ENCODE measurements at regions not wholly inside any gene's neighbourhood (a gene's known extent, or its start where the extent isn't known, plus 50 kb on each side); places are given as distances from the start of the nearest gene placed in this dataset.
"Not testable (repeated sequence)": the region's sequence is repeated elsewhere in the genome, so short reads cannot be mapped to it uniquely, and the experiment has no call there.

DNA sequence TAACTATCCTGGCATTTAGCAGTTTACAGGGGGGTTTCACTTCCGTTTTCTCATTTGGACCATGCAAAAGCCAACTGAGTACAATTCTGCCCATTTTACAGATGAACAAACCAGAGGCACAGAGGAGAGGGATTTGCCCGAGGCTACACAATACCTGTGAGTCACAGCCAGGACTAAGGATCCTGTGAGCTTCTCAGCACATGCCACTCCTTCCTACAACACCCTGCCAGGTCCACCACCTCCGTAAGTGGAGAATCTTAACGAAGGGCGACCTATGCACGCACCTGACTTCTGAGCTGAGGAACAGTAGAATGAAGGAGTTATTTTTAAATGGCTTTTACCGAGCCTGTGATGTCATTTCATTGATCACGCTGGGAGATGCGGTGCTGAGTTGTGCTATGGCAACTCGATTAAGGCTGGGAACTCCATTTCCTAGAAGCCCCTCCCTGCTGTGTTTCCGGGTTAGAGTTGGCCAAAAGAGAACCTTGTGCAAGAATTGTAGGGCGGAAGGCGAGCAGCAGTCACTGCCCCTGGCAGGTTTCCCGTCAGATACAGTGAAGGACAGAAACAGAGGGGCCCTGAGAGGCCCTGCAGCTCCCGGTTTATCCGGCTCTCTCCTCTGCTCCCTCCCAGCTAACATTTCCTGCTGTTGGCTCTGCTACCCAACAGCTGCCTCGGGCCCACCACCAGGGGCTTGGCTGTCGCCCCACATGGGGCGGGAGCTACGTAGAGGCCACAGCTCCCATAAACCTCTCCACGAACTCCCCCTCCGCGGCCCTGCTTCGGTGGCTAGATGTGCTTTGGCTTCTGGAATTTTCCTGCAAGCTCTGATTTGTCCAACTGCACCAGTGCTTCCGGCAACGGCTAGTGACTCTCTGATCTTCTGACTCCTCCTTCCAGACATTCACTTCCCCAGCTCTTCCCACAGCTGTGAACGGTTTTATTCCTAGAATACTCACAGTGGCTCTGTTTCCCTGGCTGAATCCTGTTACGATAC lies 75.1 kb upstream of the USP9X start:
- DNase-seq, result no peak

DNA sequence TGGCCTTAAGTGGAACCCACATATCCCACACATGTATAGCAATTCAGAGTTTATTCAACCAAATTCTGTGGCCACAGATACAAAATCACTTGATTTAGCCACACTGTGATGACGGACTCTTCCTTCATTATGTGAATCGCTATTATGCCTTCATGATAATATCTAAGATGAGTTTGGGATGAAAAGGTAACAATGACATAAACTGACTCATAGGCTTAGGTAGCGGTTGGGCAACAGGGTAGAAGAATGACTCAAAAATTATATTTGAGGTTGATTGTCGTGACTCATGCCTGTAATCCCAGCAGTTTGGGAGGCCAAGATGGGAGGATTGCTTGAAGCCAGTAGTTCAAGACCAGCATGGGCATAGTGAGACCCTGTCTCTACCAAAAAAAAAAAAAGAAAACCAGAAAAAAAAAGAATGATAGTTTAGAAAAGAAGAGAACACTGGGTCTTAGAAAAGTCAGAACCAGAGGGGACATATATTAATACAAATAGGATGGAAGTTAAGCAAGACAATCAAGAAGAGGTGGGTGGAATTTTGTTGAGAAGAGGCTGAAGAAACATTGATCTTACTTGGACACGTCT lies 70.4 kb upstream of the USP9X start:
- no peak for DNase-seq

DNA sequence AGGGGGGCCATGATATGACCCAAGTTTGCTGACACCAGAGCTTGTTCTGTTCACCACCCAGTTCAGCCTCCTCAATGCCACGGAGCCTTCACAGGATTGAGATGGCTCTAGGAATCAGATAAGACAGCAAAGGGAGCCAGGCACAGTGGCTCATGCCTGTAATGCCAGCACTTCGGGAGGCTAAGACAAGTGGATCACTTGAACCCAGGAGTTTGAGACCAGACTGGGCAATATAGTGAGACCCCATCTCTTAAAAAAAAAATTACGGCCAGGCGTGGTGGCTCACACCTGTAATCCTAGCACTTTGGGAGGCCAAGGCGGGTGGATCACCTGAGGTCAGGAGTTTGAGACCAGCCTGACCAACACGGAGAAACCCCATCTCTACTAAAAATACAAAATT lies 67.5 kb upstream of the USP9X start:
- DNase-seq, result not testable (repeated sequence)

DNA sequence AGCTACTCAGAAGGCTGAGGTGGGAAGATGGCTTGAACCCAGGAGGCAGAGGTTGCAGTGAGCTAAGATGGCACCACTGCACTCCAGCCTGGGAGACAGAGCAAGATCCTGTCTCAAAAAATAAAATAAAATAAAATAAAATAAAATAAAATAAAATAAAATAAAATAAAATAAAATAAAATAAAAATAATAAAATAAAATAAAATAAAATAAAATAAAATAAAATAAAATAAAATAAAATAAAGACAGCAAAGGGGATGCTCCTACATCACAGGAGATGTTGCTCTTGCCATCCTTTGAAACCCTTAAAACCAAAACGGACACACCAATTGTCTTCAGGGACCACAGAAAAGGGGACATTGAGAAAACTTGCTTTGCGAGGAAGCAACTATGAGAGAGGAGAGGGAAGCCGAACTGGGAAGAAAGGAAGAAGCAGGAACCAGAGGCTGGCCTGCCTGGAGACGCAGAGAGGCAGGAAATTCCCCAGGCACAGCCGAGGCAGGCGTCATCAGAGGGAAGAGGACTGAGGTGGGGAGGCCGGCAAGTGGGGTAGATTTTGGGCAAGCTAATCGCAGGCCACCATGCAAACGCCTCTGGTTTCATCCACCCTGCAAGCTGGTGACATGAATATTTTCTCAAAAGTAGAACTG lies 66.7 kb upstream of the USP9X start:
- DNase-seq, result not testable (repeated sequence)

DNA sequence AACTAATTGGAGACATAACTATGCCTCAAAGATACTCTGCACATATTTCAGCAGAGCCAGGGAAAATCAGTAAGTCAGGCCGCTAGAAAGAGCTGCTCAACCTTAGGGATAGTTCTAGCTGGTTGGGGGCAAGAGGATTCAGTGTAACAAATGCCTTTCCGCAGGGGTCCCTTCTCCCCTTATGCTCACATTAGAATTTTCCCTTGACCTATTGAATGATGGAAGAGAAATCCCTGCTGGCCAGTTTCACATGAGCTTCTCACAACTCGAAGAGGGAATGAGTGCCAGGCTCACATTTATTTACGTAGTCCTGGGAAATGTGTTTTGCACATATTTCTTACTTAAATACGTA lies 66.2 kb upstream of the USP9X start:
- DNase-seq, result no peak

DNA sequence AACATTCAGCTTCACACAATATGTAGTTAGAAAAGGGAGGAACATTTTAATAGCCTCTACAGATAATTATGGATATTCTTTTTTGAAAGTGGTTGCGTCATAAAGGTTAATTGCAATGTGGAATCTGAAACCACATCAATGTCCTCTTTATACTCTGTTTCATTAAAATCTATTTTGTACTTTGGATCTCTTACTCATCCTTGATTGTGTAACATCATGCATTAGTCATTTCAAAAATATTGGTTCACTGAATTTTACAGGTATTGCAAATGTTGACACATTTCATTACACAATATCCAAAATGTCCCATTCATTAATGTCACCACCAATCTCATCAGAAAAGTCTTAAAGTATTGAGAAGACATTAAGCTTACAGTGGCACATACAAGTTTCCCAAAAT lies 62.7 kb upstream of the USP9X start:
- no peak for DNase-seq

DNA sequence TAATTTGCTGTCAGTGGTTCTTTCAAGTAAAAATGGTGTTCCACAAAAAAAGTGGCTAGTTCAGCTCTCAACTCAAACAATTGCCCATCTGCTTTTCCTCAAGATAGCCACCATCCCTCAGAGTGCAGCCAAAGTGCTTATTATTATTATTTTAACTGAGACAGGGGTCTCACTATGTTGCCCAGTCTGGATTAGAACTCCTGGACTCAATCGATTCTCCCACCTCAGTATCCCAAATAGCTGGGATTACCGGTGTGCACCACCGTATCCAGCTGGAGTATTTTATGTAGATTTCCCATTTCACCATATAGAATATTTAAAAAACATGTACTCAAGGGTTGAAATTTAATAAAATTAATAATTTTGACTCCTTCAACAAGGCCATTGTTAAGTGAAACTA lies 62.1 kb upstream of the USP9X start:
- DNase-seq, result no peak

DNA sequence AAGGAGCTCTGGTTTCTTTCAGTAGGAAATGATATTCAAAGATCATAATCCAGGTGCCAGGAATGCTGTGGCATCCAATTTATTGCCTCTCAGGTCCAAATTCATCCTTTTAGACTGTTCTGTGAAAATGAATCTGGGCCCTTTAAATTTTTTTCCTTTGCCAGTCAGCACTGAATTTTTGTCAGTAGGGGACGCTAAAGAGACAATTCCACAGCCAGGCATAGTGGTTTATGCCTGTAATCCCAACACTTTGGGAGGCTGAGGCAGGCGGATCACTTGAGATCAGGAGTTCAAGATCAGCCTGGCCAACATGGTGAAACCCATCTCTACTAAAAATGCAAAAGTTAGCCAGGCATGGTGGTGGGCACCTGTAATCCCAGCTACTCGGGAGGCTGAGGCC lies 60.9 kb upstream of the USP9X start:
- DNase-seq, result not testable (repeated sequence)

DNA sequence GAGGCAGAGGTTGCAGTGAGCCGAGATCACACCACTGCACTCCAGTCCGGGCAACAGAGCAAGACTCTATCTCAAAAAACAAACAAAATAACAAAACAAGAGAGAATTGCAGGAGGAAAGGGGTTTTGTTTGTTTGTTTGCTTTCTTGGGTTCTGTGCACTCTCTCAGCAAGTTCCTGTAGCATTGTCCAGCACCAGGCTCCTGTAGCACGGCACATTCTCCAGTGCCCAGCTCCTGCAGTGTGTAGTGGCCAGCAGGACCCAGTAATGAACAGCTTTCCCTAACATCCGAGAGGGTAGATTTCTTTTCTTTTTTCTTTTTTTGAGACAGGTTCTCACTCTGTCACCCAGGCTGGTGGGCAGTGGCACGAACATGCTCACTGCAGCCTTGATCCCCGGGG lies 60.5 kb upstream of the USP9X start:
- no peak for DNase-seq

DNA sequence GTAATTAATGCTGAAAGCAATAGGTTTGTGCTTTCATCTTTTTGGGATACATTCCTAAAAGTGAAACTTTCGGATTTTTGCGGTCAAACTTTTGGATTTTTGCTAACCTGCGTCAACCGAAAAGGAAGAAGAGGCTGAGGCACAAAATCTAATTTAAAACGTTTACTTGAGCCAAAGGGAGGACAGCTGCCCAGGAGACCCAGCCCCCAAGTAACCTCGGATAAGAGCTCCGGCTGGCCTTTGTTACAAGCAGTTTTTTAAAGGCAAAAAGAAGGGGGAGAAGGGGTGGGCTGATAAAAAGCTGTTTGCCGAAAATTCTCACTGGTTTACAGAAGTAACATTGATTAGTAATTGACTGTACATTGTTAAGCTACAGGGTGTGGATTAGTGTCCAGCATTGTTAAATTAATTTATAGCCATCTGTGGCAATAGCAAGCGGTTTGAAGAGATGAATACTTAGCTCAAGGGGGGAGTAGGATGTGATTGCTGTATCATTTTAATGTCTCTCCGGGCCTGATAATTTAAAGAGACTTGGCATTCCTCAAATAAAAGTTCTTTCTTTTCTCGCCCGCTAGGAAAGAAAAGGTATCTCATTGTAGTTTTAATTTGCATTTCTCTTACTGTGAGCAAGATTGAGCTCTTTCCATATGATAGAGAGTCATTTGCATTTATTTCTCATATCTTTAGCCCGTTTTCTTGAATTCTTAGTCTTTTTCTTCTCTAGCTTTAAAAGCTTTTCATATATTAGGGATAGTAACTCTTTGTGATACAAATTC lies 59.1 kb upstream of the USP9X start:
- DNase-seq, result no peak

DNA sequence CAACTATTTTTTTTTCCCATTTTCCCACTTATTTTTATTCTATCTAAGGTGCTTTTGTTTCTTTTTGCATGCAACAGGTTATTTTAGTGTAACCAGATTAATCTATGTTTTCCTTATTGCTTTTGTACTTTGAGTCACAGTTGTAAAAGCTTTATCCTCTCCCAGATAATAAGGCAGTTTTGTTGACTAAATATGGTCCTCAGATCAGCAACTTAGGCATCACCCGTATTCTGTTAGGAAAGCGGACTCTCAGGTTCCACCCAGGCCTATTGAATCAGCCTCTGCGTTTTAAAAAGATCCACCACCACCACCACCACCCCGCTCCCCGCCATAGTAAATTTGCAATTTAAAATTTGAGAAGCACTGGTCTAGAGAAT lies 58.6 kb upstream of the USP9X start:
- no peak for DNase-seq

DNA sequence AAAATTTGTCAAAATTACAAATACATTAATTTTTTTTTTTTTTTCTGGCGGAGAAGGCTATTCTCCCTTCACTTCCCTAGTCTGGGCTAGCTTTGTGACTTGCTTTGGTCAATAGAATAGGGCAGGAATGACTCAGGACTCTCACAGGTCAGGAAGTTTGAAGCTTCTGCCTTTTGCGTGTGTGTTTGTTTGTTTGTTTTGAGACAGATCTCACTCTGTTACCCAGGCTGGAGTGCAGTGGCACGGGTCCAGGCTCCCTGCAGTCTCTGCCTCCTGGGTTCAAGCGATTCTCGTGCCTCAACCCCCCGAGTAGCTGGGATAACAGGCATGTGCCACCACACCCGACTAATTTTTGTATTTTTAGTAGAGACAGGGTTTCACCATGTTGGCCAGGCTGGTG lies 55.9 kb upstream of the USP9X start:
- no peak for DNase-seq

DNA sequence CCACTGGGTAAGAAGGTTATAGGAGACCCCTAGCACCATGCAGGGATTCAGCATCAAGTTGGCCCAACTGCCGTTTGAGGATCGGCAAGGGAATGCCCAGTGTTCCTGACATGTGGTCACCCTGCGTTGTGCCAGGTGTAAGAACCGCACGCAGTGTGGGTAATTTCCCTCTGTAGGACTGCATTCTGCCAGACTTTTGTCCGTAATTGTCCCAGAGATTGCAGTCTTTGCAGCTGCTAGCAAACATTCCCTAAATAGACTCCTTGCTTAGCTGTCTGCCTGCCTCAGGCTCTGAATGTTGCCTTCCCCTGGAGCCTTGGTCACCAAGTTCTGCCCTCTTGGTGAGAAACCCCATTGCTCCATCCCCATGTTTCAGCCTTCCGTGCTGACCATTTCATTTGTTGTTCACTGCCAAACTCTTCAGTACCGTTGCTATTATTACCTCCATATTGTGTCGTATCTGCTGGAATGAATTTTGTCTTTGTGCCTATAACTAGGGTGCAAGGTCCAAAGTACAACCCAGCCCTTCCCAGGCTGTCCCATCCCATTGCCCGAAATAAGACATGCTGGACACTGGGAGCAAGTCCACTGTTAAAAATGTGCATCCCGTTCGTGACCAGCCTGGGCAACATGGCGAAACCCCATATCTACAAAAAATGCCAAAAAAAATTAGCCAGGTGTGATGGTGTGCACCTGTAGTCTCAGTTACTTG lies 53.8 kb upstream of the USP9X start:
- no peak for DNase-seq

DNA sequence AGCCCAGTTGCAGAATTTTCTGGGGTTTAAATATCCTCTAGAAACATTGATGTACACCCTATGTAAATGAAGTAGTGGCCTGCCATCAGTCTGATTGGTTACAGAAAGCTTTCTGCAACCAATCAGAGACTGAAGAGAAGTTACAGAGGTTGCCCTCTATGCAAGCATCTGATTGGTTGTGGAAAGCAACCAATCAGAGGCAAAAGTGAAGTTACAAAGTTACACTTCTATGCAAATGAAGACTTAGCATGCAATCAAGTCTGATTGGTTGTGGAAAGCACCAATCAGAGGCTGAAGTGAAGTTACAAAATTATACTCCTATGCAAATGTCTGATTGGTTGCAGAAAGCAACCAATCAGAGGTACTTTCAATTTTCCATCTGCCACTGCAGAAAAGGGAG lies 51.9 kb upstream of the USP9X start:
- no peak for DNase-seq

DNA sequence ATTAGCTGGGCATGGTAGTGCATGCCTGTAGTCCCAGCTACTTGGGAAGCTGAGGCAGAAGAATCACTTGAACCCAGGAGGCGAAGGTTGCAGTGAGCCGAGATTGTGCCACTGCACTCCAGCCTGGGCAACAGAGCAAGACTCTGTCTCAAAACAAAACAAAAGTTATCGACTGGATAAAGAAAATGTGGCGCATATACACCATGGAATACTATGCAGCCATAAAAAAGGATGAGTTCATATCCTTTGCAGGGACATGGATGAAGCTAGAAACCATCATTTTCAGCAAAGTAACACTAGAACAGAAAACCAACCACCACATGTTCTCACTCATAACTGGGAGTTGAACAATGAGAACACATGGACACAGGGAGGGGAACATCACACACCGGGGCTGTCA lies 50.3 kb upstream of the USP9X start:
- DNase-seq, result not testable (repeated sequence)

Data from NCI-H345 (cell line).